NB4 (cell line): ENCODE measurements at regions not wholly inside any gene's neighbourhood (a gene's known extent, or its start where the extent isn't known, plus 50 kb on each side); places are given as distances from the start of the nearest gene placed in this dataset.

Source experiments
- DNase-seq: peaks from one replicate; pipeline ENCODE4 v3.0.0; 2010; ENCODE audit warnings: low read depth
- H3K4me3 ChIP-seq: one replicate; pipeline ENCODE4 v1.5.1; 2011; ENCODE audit warnings: mild to moderate bottlenecking, low read depth, low read length, moderate library complexity
- CTCF ChIP-seq: IDR thresholded peaks from one replicate; pipeline ENCODE4 v1.5.1; 2012; ENCODE audit warnings: low read depth, low read length
- MAX ChIP-seq: IDR thresholded peaks from 2 replicates; pipeline ENCODE4 v1.6.1; 2011; ENCODE audit warnings: low read depth, low read length
- MYC ChIP-seq: IDR thresholded peaks from 2 replicates; pipeline ENCODE4 v1.6.1; 2011; ENCODE audit warnings: low read depth, low read length
- POLR2A ChIP-seq: IDR thresholded peaks from 2 replicates; pipeline ENCODE4 v1.6.1; 2011; ENCODE audit warnings: mild to moderate bottlenecking; ENCODE audit not compliant: insufficient read length; ENCODE audit errors: extremely low read depth

- DNase-seq = no peak
- TF ChIP-seq MAX (no peak), POLR2A (no peak), MYC (no peak), CTCF (no peak)
- H3K4me3 ChIP-seq = no peak overlapping the region
Observed at GRCh38 chr3:81922404-81922803, 161.0 kb upstream of the GBE1 start.

GRCh38 chr3:81920816-81921215 is 159.4 kb upstream of the GBE1 start:
- DNase-seq = no peak
- TF ChIP-seq POLR2A (no peak), MAX (no peak), CTCF (no peak), MYC (no peak)
- H3K4me3 ChIP-seq = no peak overlapping the region

- DNase-seq = no peak
- TF ChIP-seq MAX (no peak), POLR2A (no peak), MYC (no peak)
- H3K4me3 ChIP-seq = no peak overlapping the region
Observed at GRCh38 chr3:81916890-81917289, 155.4 kb upstream of the GBE1 start.

- TF ChIP-seq MYC = no peak
- TF ChIP-seq CTCF = no peak
- TF ChIP-seq MAX = no peak
- no peak for TF ChIP-seq POLR2A
- H3K4me3 ChIP-seq = no peak overlapping the region
- DNase-seq = no peak
Observed at GRCh38 chr3:81913886-81914663, 152.6 kb upstream of the GBE1 start.

- no peak overlapping the region for H3K4me3 ChIP-seq
- DNase-seq = no peak
- TF ChIP-seq MYC (no peak), POLR2A (no peak)
Observed at GRCh38 chr3:81911221-81911620, 149.8 kb upstream of the GBE1 start.

GRCh38 chr3:81910244-81910852 is 148.9 kb upstream of the GBE1 start:
- peak; percentile 5; the same call in 1 of the 2 replicates for TF ChIP-seq MAX
- peak; percentile 53 for TF ChIP-seq CTCF
- no peak for TF ChIP-seq MYC
- DNase-seq = peak; percentile 55
- no peak overlapping the region for H3K4me3 ChIP-seq
